OCI-LY1 (cell line): ENCODE measurements at regions not wholly inside any gene's neighbourhood (a gene's known extent, or its start where the extent isn't known, plus 50 kb on each side); places are given as distances from the start of the nearest gene placed in this dataset.

ENCODE experiments used
- CTCF ChIP-seq: fragments of 200-600 bp; sonication (generic), shearing (Covaris generic); IDR thresholded peaks from 2 replicates; pipeline ENCODE4 v1.5.1; 2017; ENCODE audit warnings: mild to moderate bottlenecking, antibody characterized with exemption, low read length, moderate library complexity, mixed read lengths
- EZH2 ChIP-seq: fragments of 200-600 bp; sonication (generic), shearing (Covaris generic); IDR thresholded peaks from 2 replicates; pipeline ENCODE4 v1.8.0; 2017; ENCODE audit warnings: borderline replicate concordance, mixed run types, mild to moderate bottlenecking, antibody characterized with exemption, low read length, moderate library complexity, mixed read lengths

GRCh38 chr7:118467381-118467780 is 242.9 kb downstream of the ANKRD7 start:
- TF ChIP-seq CTCF (no peak), EZH2 (no peak)
